AG09319 (cell line): ENCODE measurements at regions not wholly inside any gene's neighbourhood (a gene's known extent, or its start where the extent isn't known, plus 50 kb on each side); places are given as distances from the start of the nearest gene placed in this dataset.

Experiments
- DNase-seq: peaks from one replicate; pipeline ENCODE4 v3.0.0-alpha.2; 2010; ENCODE audit warnings: low read depth; ENCODE audit errors: extremely low read depth
- CTCF ChIP-seq: IDR thresholded peaks from 2 replicates; pipeline ENCODE4 v1.5.1; 2011; ENCODE audit warnings: low read depth, mild to moderate bottlenecking, inconsistent platforms, low read length, moderate library complexity

- no peak for TF ChIP-seq CTCF
- no peak for DNase-seq
Measured at GRCh38 chrX:42220666-42221065, 297.3 kb upstream of the CASK start.

GRCh38 chrX:42220083-42220482 is 296.7 kb upstream of the CASK start:
- DNase-seq, result no peak
- TF ChIP-seq CTCF, result no peak

- no peak for TF ChIP-seq CTCF
- no peak for DNase-seq
Measured at GRCh38 chrX:42219231-42219630, 295.9 kb upstream of the CASK start.

GRCh38 chrX:42195506-42195905 is 272.2 kb upstream of the CASK start:
- TF ChIP-seq CTCF, result no peak
- no peak for DNase-seq

GRCh38 chrX:42189576-42189975 is 266.2 kb upstream of the CASK start:
- DNase-seq, result no peak
- no peak for TF ChIP-seq CTCF

- DNase-seq, result no peak
- no peak for TF ChIP-seq CTCF
Measured at GRCh38 chrX:42188730-42189129, 265.4 kb upstream of the CASK start.

- no peak for TF ChIP-seq CTCF
- no peak for DNase-seq
Measured at GRCh38 chrX:42176789-42177188, 253.4 kb upstream of the CASK start.
